H1 (cell line): ENCODE measurements at regions not wholly inside any gene's neighbourhood (a gene's known extent, or its start where the extent isn't known, plus 50 kb on each side); places are given as distances from the start of the nearest gene placed in this dataset.

Experiments used
- CTCF ChIA-PET: fragments of 300-600 bp; sonication (Branson Sonifier 250); formaldehyde crosslinking; loops from one replicate; lab custom pipeline; 2021; ENCODE audit not compliant: partially characterized antibody; lab: Charles Lee
- POLR2A ChIA-PET: fragments of 300-600 bp; sonication (Branson Sonifier 250); formaldehyde crosslinking; loops from one replicate; lab custom pipeline; 2021; ENCODE audit warnings: inconsistent platforms; ENCODE audit not compliant: partially characterized antibody; lab: Charles Lee
- DNase-seq, 2 experiments: peaks; one replicate each; pipeline versions ENCODE4 v3.0.0 to v3.0.0-alpha.2; 2010 to 2022; ENCODE audit warnings: low spot score in 2 of 2, low read depth in 1 of 2, mixed read lengths in 1 of 2
- FAIRE-seq: peaks from 2 replicates; lab custom pipeline; 2011; peaks lifted over from hg19 to GRCh38; lab: Jason Lieb, UNC
- H2AFZ ChIP-seq: 2 replicates; pipeline ENCODE4 v1.8.1; 2012; ENCODE audit warnings: low read length, inconsistent platforms
- H2AK5ac ChIP-seq: 2 replicates; pipeline ENCODE4 v1.6.1; 2013; ENCODE audit warnings: low read depth, low read length
- H2BK120ac ChIP-seq: replicated peaks from 2 replicates; pipeline ENCODE3; 2013; ENCODE audit warnings: low read depth, low read length, inconsistent platforms
- H2BK12ac ChIP-seq: 2 replicates; pipeline ENCODE4 v1.6.1; 2013; ENCODE audit warnings: low read depth, low read length
- H2BK15ac ChIP-seq: 2 replicates; pipeline ENCODE4 v1.6.1; 2013; ENCODE audit warnings: low read length
- H2BK20ac ChIP-seq: 2 replicates; pipeline ENCODE4 v1.6.1; 2013; ENCODE audit warnings: low read length
- H2BK5ac ChIP-seq: 2 replicates; pipeline ENCODE4 v1.6.1; 2013; ENCODE audit warnings: low read depth, low read length
- H3K14ac ChIP-seq: 2 replicates; pipeline ENCODE4 v1.6.1; 2013; ENCODE audit warnings: inconsistent platforms; ENCODE audit not compliant: insufficient read length
- H3K18ac ChIP-seq: 2 replicates; pipeline ENCODE4 v1.6.1; 2013; ENCODE audit warnings: low read length; ENCODE audit errors: extremely low read depth
- H3K23ac ChIP-seq: 2 replicates; pipeline ENCODE4 v1.6.1; 2013; ENCODE audit warnings: inconsistent platforms; ENCODE audit not compliant: insufficient read length
- H3K23me2 ChIP-seq: 2 replicates; pipeline ENCODE4 v1.6.1; 2013; ENCODE audit warnings: low read depth, low read length
- H3K27ac ChIP-seq: 2 replicates; pipeline ENCODE4 v1.6.1; 2011; ENCODE audit warnings: low read depth, low read length, inconsistent platforms
- H3K27me3 ChIP-seq, 4 experiments: replicated peaks in 1 of 4; 1 replicate in 1 of 4; 2 replicates in 3 of 4; pipeline versions ENCODE4 v1.6.1 to v1.8.1; 2011 to 2013; ENCODE audit warnings: low read length in 3 of 4, mild to moderate bottlenecking in 3 of 4, inconsistent platforms in 2 of 4, mixed read lengths in 2 of 4, moderate library complexity in 1 of 4; ENCODE audit not compliant: control insufficient read depth in 3 of 4, insufficient read depth in 3 of 4; ENCODE audit errors: extremely low read depth in 1 of 4
- H3K36me3 ChIP-seq, 4 experiments: 2 replicates each; pipeline versions ENCODE4 v1.6.1 to v1.8.1; 2011 to 2013; ENCODE audit warnings: mild to moderate bottlenecking in 4 of 4, low read length in 3 of 4, moderate library complexity in 2 of 4, control low read depth in 1 of 4, inconsistent platforms in 1 of 4; ENCODE audit not compliant: insufficient read depth in 4 of 4, control insufficient read depth in 2 of 4
- H3K4ac ChIP-seq: replicated peaks from 2 replicates; pipeline ENCODE3; 2013; ENCODE audit warnings: low read length, low read depth, mixed read lengths, inconsistent platforms; ENCODE audit not compliant: insufficient read length
- H3K4me1 ChIP-seq, 4 experiments: replicated peaks in 1 of 4; 1 replicate in 1 of 4; 2 replicates in 3 of 4; pipeline versions ENCODE4 v1.6.1 to v1.8.1; 2011 to 2013; ENCODE audit warnings: low read length in 3 of 4, inconsistent platforms in 2 of 4, mixed read lengths in 1 of 4; ENCODE audit not compliant: insufficient read depth in 4 of 4, control insufficient read depth in 3 of 4
- H3K4me2 ChIP-seq, 2 experiments: 2 replicates each; pipeline versions ENCODE4 v1.6.1 to v1.8.1; 2011 to 2013; ENCODE audit warnings: low read depth in 2 of 2, low read length in 2 of 2, control low read depth in 1 of 2, inconsistent platforms in 1 of 2, mild to moderate bottlenecking in 1 of 2; ENCODE audit not compliant: insufficient read depth in 1 of 2
- H3K4me3 ChIP-seq, 4 experiments: fragments of 200-600, 300-600 bp in 1 of 4; sonication (generic), shearing (Covaris generic), sonication (Bioruptor Twin) in 1 of 4; 2 replicates each; pipeline versions ENCODE4 v1.5.1 to v1.8.1; 2011 to 2016; ENCODE audit warnings: low read length in 4 of 4, low read depth in 3 of 4, control low read depth in 2 of 4, inconsistent platforms in 2 of 4, mild to moderate bottlenecking in 2 of 4, mixed read lengths in 1 of 4, moderate library complexity in 1 of 4; ENCODE audit not compliant: insufficient read depth in 2 of 4; ENCODE audit errors: extremely low read depth in 1 of 4
- H3K56ac ChIP-seq: replicated peaks from 2 replicates; pipeline ENCODE3; 2013; ENCODE audit warnings: low read depth, mild to moderate bottlenecking, mixed read lengths, low read length, inconsistent platforms; ENCODE audit not compliant: insufficient read length
- H3K79me1 ChIP-seq: 2 replicates; pipeline ENCODE4 v1.6.1; 2013; ENCODE audit warnings: low read depth, low read length, control low read depth
- H3K79me2 ChIP-seq, 2 experiments: 2 replicates each; pipeline versions ENCODE4 v1.6.1 to v1.8.1; 2012 to 2013; ENCODE audit warnings: low read length in 2 of 2, mild to moderate bottlenecking in 2 of 2, inconsistent platforms in 1 of 2; ENCODE audit not compliant: insufficient read depth in 2 of 2, control insufficient read depth in 1 of 2
- H3K9ac ChIP-seq, 4 experiments: replicated peaks in 1 of 4; 1 replicate in 1 of 4; 2 replicates in 3 of 4; pipeline versions ENCODE4 v1.6.1 to v1.8.1; 2011 to 2013; ENCODE audit warnings: low read depth in 3 of 4, low read length in 3 of 4, control low read depth in 2 of 4, mild to moderate bottlenecking in 2 of 4, moderate library complexity in 2 of 4, inconsistent platforms in 1 of 4; ENCODE audit errors: extremely low read depth in 1 of 4
- H3K9me3 ChIP-seq, 2 experiments: 2 replicates each; pipeline versions ENCODE4 v1.6.1 to v1.8.1; 2012 to 2013; ENCODE audit warnings: mild to moderate bottlenecking in 2 of 2, moderate library complexity in 2 of 2, control low read depth in 1 of 2, inconsistent platforms in 1 of 2, low read depth in 1 of 2, low read length in 1 of 2, mixed read lengths in 1 of 2; ENCODE audit not compliant: insufficient read depth in 2 of 2
- H4K20me1 ChIP-seq, 2 experiments: replicated peaks in 1 of 2; 2 replicates each; pipeline versions ENCODE3 to v1.8.1; 2011 to 2013; ENCODE audit warnings: inconsistent platforms in 2 of 2, low read length in 2 of 2, mild to moderate bottlenecking in 1 of 2; ENCODE audit not compliant: insufficient read depth in 2 of 2, control insufficient read depth in 1 of 2
- H4K5ac ChIP-seq: 2 replicates; pipeline ENCODE4 v1.6.1; 2013; ENCODE audit warnings: low read length, low read depth, mixed read lengths, inconsistent platforms; ENCODE audit not compliant: insufficient read length
- H4K8ac ChIP-seq: 2 replicates; pipeline ENCODE4 v1.8.0; 2013; ENCODE audit warnings: mild to moderate bottlenecking, moderate library complexity, low read length, inconsistent platforms; ENCODE audit not compliant: insufficient read depth; ENCODE audit errors: extremely low read depth
- H4K91ac ChIP-seq: replicated peaks from 2 replicates; pipeline ENCODE3; 2013; ENCODE audit warnings: low read length, mixed read lengths, inconsistent platforms; ENCODE audit not compliant: insufficient read length
- KDM5A ChIP-seq: fragments of 200-600 bp; IDR thresholded peaks from 2 replicates; pipeline ENCODE4 v1.7.1; 2012; ENCODE audit warnings: mild to moderate bottlenecking, low read length, inconsistent platforms, mixed read lengths
- RAD21 ChIP-seq, 2 experiments: IDR thresholded peaks in 1 of 2; conservative IDR thresholded peaks in 1 of 2; 2 replicates each; pipeline ENCODE4 v1.6.1; 2011; ENCODE audit warnings: low read depth in 2 of 2, low read length in 2 of 2, improper control_type of control experiment in 1 of 2, inconsistent platforms in 1 of 2, mild to moderate bottlenecking in 1 of 2, moderate library complexity in 1 of 2
- SUZ12 ChIP-seq: fragments of 200-600 bp; sonication (generic); IDR thresholded peaks from 2 replicates; pipeline ENCODE4 v1.6.1; 2012; ENCODE audit warnings: mild to moderate bottlenecking, inconsistent platforms, low read length, moderate library complexity, mixed read lengths
- WGBS, 2 experiments: shearing (Covaris generic) in 1 of 2; methylation state at CpG; one replicate each; pipeline versions ENCODE4 v1.1.6 to v1.1.7; 2013 to 2015; ENCODE audit warnings: low lambda C conversion rate in 2 of 2, mixed read lengths in 2 of 2, inconsistent platforms in 1 of 2, low coverage in 1 of 2, missing lambda C conversion rate in 1 of 2; ENCODE audit not compliant: insufficient replicate concordance in 2 of 2, insufficient coverage in 1 of 2, insufficient read length in 1 of 2; ENCODE audit errors: extremely low coverage in 1 of 2, missing lambda C conversion rate in 1 of 2; 5-methylcytosine and 5-hydroxymethylcytosine counted together
- TF ChIP-seq, protein P1 (sequence below), 3 experiments: IDR thresholded peaks; 1 replicate in 2 of 3; 2 replicates in 1 of 3; pipeline versions ENCODE4 v1.5.1 to v1.6.1; 2011; ENCODE audit warnings: low read length in 3 of 3, mild to moderate bottlenecking in 3 of 3, inconsistent platforms in 2 of 3, low read depth in 1 of 3, moderate library complexity in 1 of 3; ENCODE audit not compliant: insufficient read depth in 1 of 3; ENCODE audit errors: control extremely low read depth in 1 of 3

DNA sequence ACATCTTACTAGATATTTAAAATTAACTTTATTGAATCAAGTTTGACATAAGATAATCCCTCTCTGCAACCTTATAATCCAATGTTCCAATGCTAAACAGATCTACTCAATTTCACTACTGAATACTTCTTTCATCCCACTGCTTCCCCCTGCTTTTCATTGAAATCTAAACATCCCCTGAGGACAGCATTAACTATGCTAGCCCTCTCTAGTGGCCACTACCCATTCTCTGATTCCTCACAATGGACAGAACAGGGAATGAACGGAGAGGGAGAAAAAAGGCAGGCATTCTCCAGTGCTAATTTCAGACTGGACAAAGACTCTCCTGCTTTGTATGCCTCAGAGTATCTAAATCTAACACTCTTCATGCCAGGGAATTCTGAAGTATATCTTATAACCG, 54.3 kb upstream of the RGS7BP start:
- 75% methylated on average over 2 of the region's 2 CpGs; no CpG with 5 or more reads in 1 of the 2 experiments for WGBS, 2 experiments
- no peak for FAIRE-seq

More for the DNA sequence above, 54.3 kb upstream of the RGS7BP start:
- Histone ChIP-seq H2BK12ac (no peak overlapping the region), H2AK5ac (no peak overlapping the region), H4K8ac (no peak overlapping the region), H3K79me1 (no peaks in the 10 kb centered on the region), H3K4me2 (no peak overlapping the region), H3K4ac (no peak overlapping the region), H3K79me2 (no peaks in the 10 kb centered on the region), H4K5ac (no peak overlapping the region), H3K4me3 (no peak overlapping the region), H2BK20ac (no peak overlapping the region), H4K20me1 (no peaks in the 10 kb centered on the region), H2BK15ac (no peak overlapping the region), H3K14ac (no peak overlapping the region), H3K18ac (no peak overlapping the region), H3K9ac (no peak overlapping the region), H2BK5ac (no peak overlapping the region), H3K27ac (no peak overlapping the region), H2AFZ (peak overlapping the region; percentile 6; the same call in 1 of the 2 replicates), H2BK120ac (no peak overlapping the region), H3K23ac (no peak overlapping the region), H3K36me3 (no peaks in the 10 kb centered on the region), H3K27me3 (no peaks in the 10 kb centered on the region), H3K4me1 (no peaks in the 10 kb centered on the region), H3K23me2 (no peaks in the 10 kb centered on the region), H3K9me3 (no peaks in the 10 kb centered on the region), H3K56ac (no peak overlapping the region), H4K91ac (no peak overlapping the region)
- CTCF ChIA-PET: interaction anchor here (1.2 to 1.9 kb wide), 4 partner anchors 23 to 223 kb away, joined by 3 to 7 read pairs (median 4); partner anchors contain the start of gene RGS7BP
- TF ChIP-seq RAD21 (IDR thresholded peaks at IDR 0.05 in 1 of 2, conservative IDR thresholded peaks at IDR 0.05 in 1 of 2; ENCODE audit: low read depth in 2 of 2, low read length in 2 of 2): peak in 1 of 2 experiments; percentile 29; a peak in 3 of 4 replicates
- TF ChIP-seq KDM5A: no peak
- TF ChIP-seq, protein P1, sequence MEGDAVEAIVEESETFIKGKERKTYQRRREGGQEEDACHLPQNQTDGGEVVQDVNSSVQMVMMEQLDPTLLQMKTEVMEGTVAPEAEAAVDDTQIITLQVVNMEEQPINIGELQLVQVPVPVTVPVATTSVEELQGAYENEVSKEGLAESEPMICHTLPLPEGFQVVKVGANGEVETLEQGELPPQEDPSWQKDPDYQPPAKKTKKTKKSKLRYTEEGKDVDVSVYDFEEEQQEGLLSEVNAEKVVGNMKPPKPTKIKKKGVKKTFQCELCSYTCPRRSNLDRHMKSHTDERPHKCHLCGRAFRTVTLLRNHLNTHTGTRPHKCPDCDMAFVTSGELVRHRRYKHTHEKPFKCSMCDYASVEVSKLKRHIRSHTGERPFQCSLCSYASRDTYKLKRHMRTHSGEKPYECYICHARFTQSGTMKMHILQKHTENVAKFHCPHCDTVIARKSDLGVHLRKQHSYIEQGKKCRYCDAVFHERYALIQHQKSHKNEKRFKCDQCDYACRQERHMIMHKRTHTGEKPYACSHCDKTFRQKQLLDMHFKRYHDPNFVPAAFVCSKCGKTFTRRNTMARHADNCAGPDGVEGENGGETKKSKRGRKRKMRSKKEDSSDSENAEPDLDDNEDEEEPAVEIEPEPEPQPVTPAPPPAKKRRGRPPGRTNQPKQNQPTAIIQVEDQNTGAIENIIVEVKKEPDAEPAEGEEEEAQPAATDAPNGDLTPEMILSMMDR (IDR thresholded peaks at IDR 0.05; ENCODE audit: control extremely low read depth in 1 of 3, insufficient read depth in 1 of 3, low read depth in 1 of 3, low read length in 3 of 3): peak in 2 of 3 experiments; percentile 23 to 31; a peak in 2 of 4 replicates
- no peak for TF ChIP-seq SUZ12
- POLR2A ChIA-PET: no interaction called here
- DNase-seq: no peak
